ENCODE measurements at regions not wholly inside any gene's neighbourhood (a gene's known extent, or its start where the extent isn't known, plus 50 kb on each side); places are given as distances from the start of the nearest gene placed in this dataset.
"Not testable (repeated sequence)": the region's sequence is repeated elsewhere in the genome, so short reads cannot be mapped to it uniquely, and the experiment has no call there.

DNA sequence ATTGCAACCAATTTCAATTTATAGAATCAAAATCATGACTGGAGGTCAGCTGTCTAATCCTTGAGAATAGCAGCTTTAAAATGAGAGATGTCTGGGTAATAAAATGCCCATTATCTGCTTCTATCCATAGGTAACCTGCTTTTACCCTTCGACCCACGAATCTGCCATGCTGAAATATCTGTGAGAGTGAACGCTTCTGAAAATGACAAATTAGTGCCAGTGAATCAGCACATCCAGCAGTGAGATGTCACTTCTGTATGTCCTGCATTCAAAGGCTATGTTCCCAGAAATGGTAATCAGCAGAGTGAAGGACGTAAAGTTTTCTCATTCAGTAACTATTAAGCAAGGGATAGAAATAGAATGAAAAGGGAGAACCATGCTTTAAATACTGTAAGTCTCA lies 532.4 kb upstream of the ITGA1 start:
- DNase-seq (ENCODE audit: low spot score): no peak
- intact Hi-C loops (cut with DNase I): no loop called here

DNA sequence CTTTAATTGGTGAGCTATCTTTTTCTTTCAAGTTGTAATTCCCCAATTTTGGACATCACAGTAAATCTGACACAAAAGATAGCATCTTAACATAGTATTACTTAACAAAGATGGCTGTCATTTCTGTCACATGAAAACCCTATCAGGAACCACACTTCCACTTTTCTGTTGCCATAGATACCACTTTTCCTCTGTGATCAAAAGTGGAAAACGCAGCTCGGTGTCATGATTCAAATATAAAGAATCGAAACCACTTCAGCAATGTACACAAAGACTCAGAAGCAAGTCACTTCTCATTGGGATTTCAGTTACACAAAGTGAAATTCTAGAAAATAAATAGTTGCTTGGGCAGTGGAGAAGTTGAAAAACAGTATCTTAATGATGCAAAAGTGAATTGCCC lies 524.9 kb upstream of the ITGA1 start:
- no peak for DNase-seq (ENCODE audit: low spot score)
- intact Hi-C loops (cut with DNase I): no loop called here

DNA sequence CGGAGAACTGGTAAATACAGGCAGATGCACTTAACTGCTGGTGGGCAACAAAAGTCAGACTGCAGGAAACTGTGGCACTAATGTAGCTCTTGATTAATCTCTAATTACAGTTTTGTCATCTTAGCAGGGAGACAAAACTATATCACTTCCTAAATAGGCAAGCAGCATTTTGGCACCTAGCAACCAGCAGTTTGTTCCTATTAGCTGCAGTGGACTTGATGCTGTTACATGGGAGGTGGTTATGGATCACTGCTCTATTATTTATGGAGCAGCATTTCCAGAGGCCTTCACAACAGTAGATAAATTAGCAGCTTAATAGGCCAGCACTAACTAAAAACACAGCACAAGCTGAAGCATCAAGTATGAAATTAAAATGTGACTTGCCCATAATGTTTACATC lies 518.3 kb upstream of the ITGA1 start:
- intact Hi-C loops (cut with DNase I): no loop called here

DNA sequence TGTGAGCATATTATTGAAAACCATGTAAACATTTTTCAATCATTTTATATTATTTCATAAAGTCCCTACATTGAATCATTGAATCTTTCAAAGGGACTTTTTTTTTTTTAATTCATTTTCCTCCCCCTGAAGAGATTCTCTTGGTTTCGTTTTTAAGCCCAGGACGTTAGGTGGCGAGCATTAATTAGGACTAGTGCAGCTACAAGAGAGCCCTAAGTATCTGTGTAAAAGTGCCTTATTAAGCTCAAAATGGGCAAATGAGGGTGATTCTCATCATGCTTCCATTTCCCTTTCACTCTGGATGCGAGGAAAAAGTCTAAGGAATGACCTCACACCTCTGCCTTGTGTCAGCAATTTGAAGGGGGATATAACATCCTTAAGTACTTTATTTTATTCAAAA lies 517.9 kb upstream of the ITGA1 start:
- no peak for DNase-seq (ENCODE audit: low spot score)
- intact Hi-C loops (cut with DNase I): no loop called here

More for the DNA sequence above, 518.3 kb upstream of the ITGA1 start:
- no peak for DNase-seq (ENCODE audit: low spot score)

DNA sequence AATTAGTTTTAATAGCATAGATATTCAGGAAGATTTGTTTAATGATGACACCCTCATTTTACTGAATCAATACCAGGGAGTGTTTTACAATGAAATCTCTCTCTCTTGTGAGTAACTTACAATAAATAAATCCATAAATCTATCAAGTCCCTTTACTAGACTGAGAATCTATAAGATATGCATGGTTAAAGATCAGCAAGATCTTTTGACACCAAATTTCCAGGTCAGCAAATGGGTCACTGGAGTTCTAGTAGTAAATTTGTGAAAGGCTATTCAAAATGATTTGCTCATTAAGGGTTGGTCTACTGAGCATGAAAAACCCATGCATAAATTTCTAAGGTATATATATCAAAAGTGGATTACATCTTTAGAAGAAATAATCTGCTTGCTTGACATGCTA lies 512.1 kb upstream of the ITGA1 start:
- intact Hi-C loops (cut with DNase I): no loop called here
- DNase-seq (ENCODE audit: low spot score): no peak

DNA sequence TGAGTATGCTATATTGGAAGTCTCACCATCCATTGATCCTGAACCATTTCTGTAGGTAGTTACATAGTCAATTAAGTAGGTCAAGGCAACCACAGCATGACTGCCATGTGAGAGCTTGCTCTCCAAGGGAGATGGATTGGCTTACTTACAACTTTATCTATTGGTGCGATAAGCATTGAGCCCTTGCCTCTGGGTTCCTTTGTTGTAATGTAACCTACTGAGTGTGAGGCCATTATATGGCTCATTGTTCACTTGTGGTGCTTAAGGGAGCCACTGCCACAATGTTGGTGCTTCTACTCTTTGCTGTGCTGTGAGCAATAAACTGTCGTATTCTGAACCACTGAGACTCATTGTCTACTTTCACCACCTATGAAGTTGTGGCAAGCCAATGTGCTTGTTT lies 510.6 kb upstream of the ITGA1 start:
- DNase-seq (ENCODE audit: low spot score): no peak
- intact Hi-C loops (cut with DNase I): no loop called here

DNA sequence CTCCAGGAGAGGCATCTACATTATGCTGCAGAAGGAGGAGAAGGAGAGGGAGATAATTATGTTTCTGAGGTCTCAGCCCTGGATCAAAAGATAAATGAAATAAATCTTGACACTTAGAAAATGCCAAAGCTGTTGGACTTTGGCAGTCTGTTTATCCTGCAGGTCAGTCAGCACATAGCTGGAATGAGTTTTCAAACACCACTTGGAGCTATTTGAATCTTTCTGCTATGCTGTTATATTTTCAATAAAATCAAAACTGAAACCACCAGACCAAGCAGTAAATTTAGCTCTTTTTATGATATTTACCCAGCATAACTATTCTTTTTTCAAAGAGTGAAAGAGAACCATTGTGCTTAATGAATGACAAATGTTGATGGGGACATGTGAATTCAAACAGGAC lies 505.1 kb upstream of the ITGA1 start:
- no peak for DNase-seq (ENCODE audit: low spot score)
- intact Hi-C loops (cut with DNase I): no loop called here

DNA sequence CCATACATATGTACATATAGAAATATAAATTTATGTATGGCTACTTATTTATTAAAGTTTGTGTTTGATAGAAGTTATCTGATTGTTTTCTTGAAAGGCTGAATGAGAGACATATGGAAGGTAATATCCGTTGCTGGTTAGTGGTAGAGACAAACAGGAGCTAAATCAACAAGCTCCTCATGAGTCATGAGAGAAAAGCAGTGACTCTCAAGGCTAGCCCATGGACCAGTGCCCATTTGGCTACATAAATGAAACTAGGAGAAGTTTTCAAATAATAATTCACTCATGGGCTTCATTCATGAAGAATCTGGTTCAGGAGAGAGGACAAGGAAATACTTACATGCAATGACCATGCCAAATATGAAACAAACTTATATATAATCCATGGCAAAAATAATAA lies 504.5 kb upstream of the ITGA1 start:
- DNase-seq (ENCODE audit: low spot score): no peak
- intact Hi-C loops (cut with DNase I): no loop called here

DNA sequence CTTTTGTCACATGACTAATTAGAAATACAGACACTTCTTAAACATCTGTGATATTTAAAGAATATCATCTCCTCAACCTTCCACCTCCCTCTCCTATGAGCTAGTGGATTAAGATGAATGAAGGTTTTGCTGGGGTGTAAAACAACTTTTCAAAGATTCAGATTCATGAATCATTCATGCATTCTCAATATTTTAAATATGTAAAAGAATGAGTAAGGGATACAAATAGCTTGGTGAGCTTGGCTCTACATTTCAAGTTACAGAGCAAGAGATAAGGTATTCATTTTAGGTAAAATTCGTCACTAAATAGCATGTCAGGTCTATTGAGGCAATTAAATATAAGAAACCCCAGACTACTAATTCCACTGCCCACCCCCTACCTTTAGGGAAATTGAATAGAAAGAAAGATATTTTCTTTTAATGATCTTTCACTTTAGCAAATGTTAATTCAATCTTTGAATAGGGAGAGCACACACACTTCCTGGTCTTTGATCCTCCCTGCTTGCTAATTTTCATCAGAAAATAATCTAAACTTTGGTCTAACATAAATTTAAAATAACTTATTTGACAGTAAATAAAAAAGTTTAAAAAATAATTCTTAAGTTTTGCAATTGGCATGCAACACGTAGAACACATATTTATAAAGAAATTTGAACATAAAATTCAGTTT lies 486.9 kb upstream of the ITGA1 start:
- no peak for DNase-seq (ENCODE audit: low spot score)
- intact Hi-C loops (cut with DNase I): no loop called here

DNA sequence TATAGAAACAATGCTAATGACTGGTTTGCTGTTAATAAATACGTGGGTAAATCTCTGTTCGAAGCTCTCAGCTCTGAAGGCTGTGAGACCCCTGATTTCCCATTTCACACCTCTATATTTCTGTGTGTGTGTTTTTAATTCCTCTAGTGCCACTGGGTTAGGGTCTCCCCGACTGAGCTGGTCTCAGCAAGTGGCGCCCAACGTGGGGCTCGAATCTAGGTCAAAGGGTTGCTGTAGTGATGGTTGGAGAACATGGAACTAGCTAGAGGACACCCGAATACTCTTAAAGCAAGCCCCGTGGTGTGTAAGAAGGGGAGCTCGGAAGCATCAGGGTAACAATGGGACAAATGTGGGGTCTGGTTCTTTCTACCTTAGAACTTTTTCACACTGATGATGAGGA lies 482.9 kb upstream of the ITGA1 start:
- DNase-seq (ENCODE audit: low spot score); intact Hi-C loops (cut with DNase I): not testable (repeated sequence)

DNA sequence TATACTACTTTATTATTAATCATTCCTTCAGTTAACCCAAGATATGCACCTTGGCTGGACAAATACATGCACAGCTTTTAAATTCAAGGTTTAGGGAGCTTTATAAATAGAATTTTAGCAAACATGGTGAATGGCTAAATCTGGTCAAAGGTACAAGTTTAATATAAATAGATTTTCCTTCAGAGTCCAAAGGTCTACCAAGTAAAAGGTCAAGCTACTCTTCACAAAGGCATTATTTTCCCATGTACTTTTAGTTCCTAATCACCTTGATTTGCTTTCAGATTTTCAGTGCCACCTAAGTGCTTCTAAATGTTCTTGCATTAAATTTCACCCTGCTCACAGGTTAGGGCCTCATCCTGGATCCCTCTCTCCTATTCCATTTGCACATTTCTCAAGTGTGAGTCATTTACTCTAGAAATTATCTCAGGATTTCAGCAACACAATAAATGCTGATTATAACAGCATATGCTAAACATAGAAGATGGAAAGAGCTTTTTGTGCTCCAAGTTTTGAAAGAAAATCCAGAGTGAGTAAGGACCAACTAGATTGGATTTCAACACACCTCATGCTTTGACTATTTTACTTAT lies 459.4 kb upstream of the ITGA1 start:
- DNase-seq (ENCODE audit: low spot score): no peak
- intact Hi-C loops (cut with DNase I): no loop called here

DNA sequence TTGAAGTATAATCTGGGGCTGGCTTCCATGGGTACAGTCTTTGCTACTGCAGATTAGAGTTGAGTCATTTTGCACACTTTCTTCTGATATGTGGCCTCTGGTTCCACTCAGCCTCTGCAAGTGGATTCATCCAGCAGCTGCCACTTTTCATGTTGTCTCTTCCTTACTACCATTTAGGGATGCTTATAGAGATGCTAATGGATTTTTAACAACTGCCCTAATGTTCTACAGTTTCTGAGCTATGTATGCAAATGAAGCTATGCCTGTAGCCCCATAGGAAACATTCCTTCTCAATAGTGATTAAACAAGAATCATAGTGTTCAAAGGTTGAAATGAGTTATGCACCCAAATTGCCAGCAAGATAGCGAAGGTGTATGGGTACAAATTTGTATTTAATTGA lies 456.0 kb upstream of the ITGA1 start:
- intact Hi-C loops (cut with DNase I): no loop called here
- no peak for DNase-seq (ENCODE audit: low spot score)

DNA sequence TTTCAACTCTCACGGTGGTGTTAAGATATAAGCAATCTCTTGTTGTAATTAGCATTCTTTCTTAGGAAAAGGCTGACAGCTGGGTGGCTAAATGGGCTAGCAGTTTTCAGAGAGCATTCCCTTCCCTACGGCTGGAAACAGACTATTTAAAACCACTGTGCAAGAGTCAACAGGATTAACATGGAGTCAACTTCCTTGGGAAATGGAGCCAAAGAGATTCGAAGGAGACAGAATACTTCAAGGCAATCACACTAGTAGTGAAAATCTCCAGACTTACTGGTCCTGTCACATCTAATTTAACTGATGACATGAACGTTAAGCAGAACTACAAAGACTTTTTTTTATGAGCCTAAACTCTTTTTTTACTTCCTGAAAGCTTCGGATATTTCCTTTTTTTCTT lies 453.3 kb upstream of the ITGA1 start:
- intact Hi-C loops (cut with DNase I): no loop called here
- DNase-seq (ENCODE audit: low spot score): no peak

DNA sequence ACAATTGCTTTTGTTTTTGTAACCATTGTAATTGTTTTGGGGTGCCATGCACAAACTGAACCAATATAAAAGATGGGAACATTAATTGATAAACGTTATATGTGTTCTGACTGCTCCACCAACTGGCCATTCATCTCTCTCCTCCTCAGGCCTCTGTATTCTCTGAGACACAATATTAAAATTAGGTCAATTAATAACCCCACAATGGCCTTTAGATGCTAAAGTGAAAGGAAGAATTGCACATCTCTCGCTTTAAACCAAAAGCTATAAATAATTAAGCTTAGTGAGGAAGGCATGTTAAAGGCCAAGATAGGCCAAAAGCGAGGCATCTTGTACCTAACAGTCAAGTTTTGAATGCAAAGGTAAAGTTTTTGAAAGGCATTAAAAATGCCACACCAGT lies 448.4 kb upstream of the ITGA1 start:
- no peak for DNase-seq (ENCODE audit: low spot score)
- intact Hi-C loops (cut with DNase I): no loop called here

DNA sequence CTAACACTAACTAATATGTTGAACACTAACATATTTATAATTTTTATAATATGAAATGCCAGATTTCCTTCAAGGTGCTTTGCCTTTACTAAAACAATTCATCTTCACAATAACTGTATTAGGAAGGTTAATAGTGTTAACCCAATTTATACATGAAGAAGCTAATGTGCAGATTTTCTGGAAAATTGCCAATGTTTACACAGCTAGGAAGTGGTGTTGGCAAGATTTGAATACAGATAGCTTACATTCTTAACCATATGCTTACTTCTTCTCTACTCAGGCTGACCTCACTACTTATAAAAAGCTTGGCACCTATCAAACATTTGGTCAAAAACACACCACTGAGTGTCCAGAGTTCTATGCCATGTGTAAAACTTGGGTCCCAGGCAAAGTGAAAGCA lies 445.4 kb upstream of the ITGA1 start:
- no peak for DNase-seq (ENCODE audit: low spot score)
- intact Hi-C loops (cut with DNase I): no loop called here

DNA sequence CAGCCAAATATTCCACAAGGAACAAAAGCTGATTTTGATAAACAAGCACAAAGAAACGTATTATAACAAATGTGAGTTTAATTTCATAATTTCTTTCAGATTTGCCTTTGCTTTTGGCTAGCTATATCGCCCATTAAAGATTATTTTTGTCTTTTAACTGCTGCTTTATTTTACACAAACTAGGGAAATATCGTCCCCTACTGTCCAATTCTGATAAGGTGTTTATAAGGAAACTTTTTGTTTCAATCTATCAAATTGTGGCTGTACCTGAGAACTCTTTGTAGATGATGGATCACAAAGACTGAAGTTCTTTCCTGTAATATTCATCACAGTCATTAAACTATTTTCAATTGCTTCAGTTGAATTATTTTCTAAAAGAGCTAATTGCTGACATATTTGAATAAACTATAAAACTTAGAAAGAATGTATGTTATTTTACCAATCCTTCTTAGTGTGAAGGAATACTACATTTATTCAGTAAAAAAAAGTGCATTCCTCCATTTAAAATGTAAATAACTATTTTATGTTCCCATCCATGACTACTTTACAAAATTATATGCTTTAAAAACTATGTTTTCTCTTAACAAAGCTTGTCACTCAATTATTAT lies 431.3 kb upstream of the ITGA1 start:
- intact Hi-C loops (cut with DNase I): no loop called here
- no peak for DNase-seq (ENCODE audit: low spot score)

DNA sequence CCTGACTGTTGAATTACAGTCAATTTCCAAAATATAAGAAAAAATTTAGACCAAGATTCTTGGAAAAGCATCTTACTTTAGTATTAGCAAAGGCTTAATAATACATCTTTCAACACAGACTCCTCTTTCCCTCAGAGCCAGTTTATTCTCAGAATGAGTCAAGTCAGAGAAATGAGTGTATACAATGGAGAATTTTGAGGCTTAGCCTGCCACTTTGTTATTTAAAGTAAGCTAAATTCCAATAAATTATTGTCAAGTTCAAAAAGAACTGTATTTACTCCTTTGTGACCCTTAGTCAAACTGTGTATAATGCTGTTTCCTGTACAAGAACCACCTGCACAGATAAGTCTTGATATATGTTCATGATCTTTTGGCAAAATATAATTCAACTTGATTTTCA lies 428.5 kb upstream of the ITGA1 start:
- intact Hi-C loops (cut with DNase I): no loop called here
- no peak for DNase-seq (ENCODE audit: low spot score)

DNA sequence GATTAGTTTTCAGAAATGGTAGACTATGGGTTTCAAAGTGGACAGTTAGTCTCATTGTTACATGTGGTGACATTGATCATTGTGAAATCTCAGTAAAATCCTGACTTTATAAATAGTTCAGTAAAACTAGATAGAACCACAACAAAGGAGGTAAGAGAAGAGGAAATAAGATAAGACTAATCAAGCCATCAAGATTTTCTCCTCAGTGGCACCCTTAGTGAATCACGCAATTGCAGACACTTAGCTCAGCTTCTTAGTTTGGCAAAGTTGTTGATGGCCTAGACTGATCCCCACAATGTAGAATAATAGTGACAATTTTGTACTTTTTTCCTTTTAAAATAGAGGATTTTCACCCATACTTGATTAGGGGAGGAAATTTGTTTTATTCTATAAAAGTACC lies 426.7 kb upstream of the ITGA1 start:
- DNase-seq (ENCODE audit: low spot score): no peak
- intact Hi-C loops (cut with DNase I): no loop called here

DNA sequence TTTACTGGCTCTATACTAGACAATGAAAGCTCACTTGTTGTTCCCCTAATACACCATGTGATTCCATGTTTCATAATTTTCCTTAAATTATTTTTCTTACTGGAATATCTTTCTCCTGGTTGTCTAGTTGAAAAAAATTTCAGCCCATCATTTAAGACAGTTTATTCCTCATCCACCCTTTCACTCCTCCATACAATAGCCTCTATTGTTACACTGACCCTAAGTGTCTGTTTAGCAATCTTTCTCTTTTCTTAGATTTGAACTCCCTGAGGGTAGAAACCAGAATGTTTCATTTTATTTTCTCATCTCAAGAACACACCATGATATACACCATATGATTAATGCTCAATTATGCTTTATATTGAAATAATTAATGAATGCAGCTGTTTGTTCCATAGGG lies 413.4 kb upstream of the ITGA1 start:
- no peak for DNase-seq (ENCODE audit: low spot score)
- intact Hi-C loops (cut with DNase I): no loop called here

DNA sequence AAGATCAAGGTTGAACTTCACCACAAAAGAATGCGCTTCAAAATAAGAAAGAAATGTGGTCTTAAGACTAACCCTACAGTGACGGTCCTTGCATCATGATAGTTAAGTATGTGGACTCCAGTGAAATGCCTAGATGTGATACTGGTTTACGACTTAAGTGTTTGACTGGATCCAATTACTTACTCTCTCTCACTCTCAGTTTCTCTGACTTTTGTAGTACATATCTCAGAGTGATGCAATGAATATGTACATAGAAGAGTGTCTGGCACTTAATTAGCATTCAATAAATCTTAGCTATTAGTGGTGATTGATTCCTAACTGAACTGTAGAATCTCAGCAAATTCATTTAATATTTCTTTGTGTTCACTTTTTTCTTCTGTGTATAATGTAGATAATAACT lies 411.7 kb upstream of the ITGA1 start:
- intact Hi-C loops (cut with DNase I): no loop called here
- no peak for DNase-seq (ENCODE audit: low spot score)

DNA sequence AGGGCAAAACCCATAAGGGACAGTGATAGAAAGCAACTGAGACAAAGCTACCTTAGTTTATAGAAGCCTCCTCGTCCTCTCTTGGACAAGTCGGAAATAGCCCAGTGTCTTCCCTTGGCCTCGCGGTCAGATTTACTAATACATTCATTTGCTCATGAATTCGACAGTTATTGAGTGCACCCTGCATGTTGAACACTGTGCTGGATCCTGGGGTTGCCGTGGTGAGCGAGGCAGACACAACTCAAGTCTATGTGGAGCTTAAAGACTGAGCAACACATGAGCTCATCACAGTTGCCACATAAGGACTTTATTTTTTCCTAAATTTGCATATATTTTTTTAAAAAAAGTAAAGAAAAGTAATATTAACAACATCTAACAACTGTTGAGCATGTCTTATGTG lies 411.1 kb upstream of the ITGA1 start:
- intact Hi-C loops (cut with DNase I): no loop called here
- no peak for DNase-seq (ENCODE audit: low spot score)

DNA sequence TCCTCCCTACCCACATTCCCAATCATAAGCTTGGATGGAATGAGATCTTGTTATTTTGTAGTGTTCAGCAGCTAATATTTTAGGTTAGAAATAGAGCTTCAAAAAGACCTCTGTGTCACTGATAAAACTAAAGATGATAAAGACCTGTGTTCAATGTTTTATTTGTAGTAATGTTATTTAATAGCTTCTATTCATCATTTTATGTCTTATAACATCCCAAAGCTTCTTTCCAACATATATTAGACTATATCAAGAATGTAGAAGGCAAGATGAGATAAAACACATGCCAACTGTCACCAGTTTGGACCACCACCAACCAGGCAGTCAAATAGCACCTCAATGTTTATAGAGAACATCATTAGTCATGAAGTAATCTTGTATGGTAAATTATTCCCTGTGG lies 409.5 kb upstream of the ITGA1 start:
- DNase-seq (ENCODE audit: low spot score): no peak
- intact Hi-C loops (cut with DNase I): no loop called here
